ENCODE measurements at regions not wholly inside any gene's neighbourhood (a gene's known extent, or its start where the extent isn't known, plus 50 kb on each side); places are given as distances from the start of the nearest gene placed in this dataset.

GRCh38 chr1:4129693-4130092 is 229.6 kb upstream of the C1orf174 start:
- H3K36me3 ChIP-seq (ENCODE audit: control insufficient read depth, insufficient read depth, low read length), result no peaks in the 10 kb centered on the region
- DNase-seq (ENCODE audit: low read depth, low spot score) (no peak), ATAC-seq (no peak)
- in situ Hi-C loops (cut with HindIII; ENCODE audit: low pct_unique_long_range_greater_than_20kb, low sequenced_read_pairs), result no loop called here
- H3K27me3 ChIP-seq (ENCODE audit: control insufficient read depth, insufficient read depth, low read length), result peaks cover 4% of the 10 kb centered on the region; the same call in 1 of the 2 replicates
- intact Hi-C loops (cut with micrococcal nuclease; ENCODE audit: unreplicated experiment), result no loop called here
- POLR2A ChIA-PET, result no interaction called here
- H3K4me1 ChIP-seq (ENCODE audit: control insufficient read depth, insufficient read depth, low read length), result no peaks in the 10 kb centered on the region
- TF ChIP-seq REST (IDR thresholded peaks at IDR 0.05; ENCODE audit: insufficient read depth in 1 of 2, low read depth in 2 of 2, low read length in 1 of 2) (no peak), TCF7L2 (IDR thresholded peaks at IDR 0.05; ENCODE audit: low read depth, low read length) (no peak), POLR2AphosphoS5 (IDR thresholded peaks at IDR 0.05; ENCODE audit: low read depth, low read length) (no peak), SIN3A (IDR thresholded peaks at IDR 0.05; ENCODE audit: borderline replicate concordance, insufficient read depth, low read depth, low read length) (no peak), CTCF (IDR thresholded peaks at IDR 0.05) (no peak)
- H3K9me3 ChIP-seq (ENCODE audit: control insufficient read depth, insufficient read depth, low read depth, low read length), result no peaks in the 10 kb centered on the region
- CTCF ChIA-PET, result no interaction called here
- H3K4me3 ChIP-seq (ENCODE audit: low read depth in 2 of 2, low read length in 2 of 2), result no peak overlapping the region
- H3K27ac ChIP-seq (ENCODE audit: low read length), result no peak overlapping the region
- no TSS peak for BruUV-seq (replicated peaks)

- no peaks in the 10 kb centered on the region for H3K9me3 ChIP-seq (ENCODE audit: control insufficient read depth, insufficient read depth, low read depth, low read length)
- ATAC-seq, result no peak
- peaks cover 4% of the 10 kb centered on the region; the same call in 1 of the 2 replicates for H3K27me3 ChIP-seq (ENCODE audit: control insufficient read depth, insufficient read depth, low read length)
- TF ChIP-seq SIN3A (IDR thresholded peaks at IDR 0.05; ENCODE audit: borderline replicate concordance, insufficient read depth, low read depth, low read length) (no peak), REST (IDR thresholded peaks at IDR 0.05; ENCODE audit: insufficient read depth in 1 of 2, low read depth in 2 of 2, low read length in 1 of 2) (no peak), POLR2AphosphoS5 (IDR thresholded peaks at IDR 0.05; ENCODE audit: low read depth, low read length) (no peak), CTCF (IDR thresholded peaks at IDR 0.05) (no peak), TCF7L2 (IDR thresholded peaks at IDR 0.05; ENCODE audit: low read depth, low read length) (no peak)
- no peak overlapping the region for H3K4me3 ChIP-seq (ENCODE audit: low read depth in 2 of 2, low read length in 2 of 2)
- H3K4me1 ChIP-seq (ENCODE audit: control insufficient read depth, insufficient read depth, low read length), result no peaks in the 10 kb centered on the region
- ChIA-PET CTCF (no interaction called here), POLR2A (no interaction called here)
- intact Hi-C loops (cut with micrococcal nuclease; ENCODE audit: unreplicated experiment) (no loop called here), in situ Hi-C loops (cut with HindIII; ENCODE audit: low pct_unique_long_range_greater_than_20kb, low sequenced_read_pairs) (no loop called here)
- no peak overlapping the region for H3K27ac ChIP-seq (ENCODE audit: low read length)
- DNase-seq (ENCODE audit: low read depth, low spot score), result no peak
- no TSS peak for BruUV-seq (replicated peaks)
- no peaks in the 10 kb centered on the region for H3K36me3 ChIP-seq (ENCODE audit: control insufficient read depth, insufficient read depth, low read length)
These were observed 230.0 kb upstream of the C1orf174 start for GRCh38 chr1:4130096-4130495.

Measured in Panc1 (cell line).